ENCODE measurements at regions not wholly inside any gene's neighbourhood (a gene's known extent, or its start where the extent isn't known, plus 50 kb on each side); places are given as distances from the start of the nearest gene placed in this dataset.

DNA sequence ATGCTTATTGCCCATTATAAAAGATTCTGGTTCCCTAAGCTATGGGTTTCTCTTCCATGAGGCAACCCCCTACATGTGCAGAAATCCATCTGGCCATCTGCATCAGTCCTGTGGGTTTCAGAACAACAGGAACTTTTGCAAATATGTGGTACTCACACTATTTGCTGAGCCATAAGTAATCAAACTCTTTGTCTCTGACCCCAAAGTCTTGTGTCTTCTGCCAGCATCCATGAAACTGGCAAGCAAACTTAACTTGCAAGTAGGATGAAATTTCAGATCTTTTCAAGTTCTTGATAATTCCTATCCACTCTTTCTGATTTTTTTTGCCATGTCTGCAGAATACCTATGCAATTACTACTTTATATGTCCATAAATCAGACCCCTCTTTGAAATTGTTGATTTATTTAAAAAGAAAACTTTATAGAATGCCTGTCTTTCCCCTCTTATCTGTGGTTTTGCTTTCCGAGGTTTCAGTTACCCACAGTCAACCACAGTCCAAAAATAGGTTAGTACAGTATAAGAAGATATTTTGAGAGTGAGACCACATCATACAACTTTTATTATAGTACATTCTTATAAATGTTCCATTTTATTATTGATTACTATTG, 158.4 kb upstream of the IRX3 start:
- Histone ChIP-seq H3K36me3 (no peaks in the 10 kb centered on the region), H3K27me3 (no peaks in the 10 kb centered on the region), H3K9me3 (no peaks in the 10 kb centered on the region), H3K4me3 (no peak overlapping the region), H3K4me1 (ENCODE audit: insufficient read depth) (peaks cover 3% of the 10 kb centered on the region), H3K27ac (no peak overlapping the region)
- no peak for DNase-seq
- TF ChIP-seq, protein P1, sequence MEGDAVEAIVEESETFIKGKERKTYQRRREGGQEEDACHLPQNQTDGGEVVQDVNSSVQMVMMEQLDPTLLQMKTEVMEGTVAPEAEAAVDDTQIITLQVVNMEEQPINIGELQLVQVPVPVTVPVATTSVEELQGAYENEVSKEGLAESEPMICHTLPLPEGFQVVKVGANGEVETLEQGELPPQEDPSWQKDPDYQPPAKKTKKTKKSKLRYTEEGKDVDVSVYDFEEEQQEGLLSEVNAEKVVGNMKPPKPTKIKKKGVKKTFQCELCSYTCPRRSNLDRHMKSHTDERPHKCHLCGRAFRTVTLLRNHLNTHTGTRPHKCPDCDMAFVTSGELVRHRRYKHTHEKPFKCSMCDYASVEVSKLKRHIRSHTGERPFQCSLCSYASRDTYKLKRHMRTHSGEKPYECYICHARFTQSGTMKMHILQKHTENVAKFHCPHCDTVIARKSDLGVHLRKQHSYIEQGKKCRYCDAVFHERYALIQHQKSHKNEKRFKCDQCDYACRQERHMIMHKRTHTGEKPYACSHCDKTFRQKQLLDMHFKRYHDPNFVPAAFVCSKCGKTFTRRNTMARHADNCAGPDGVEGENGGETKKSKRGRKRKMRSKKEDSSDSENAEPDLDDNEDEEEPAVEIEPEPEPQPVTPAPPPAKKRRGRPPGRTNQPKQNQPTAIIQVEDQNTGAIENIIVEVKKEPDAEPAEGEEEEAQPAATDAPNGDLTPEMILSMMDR (IDR thresholded peaks at IDR 0.05), result no peak
- TF ChIP-seq EP300 (IDR thresholded peaks at IDR 0.05), result no peak
- no peak for TF ChIP-seq POLR2A (IDR thresholded peaks at IDR 0.05)
- intact Hi-C loops (cut with DNase I), result no loop called here
- WGBS, 3 donors, result 16 to 42% (median 31%) methylated on average over 1 of the region's 1 CpG

DNA sequence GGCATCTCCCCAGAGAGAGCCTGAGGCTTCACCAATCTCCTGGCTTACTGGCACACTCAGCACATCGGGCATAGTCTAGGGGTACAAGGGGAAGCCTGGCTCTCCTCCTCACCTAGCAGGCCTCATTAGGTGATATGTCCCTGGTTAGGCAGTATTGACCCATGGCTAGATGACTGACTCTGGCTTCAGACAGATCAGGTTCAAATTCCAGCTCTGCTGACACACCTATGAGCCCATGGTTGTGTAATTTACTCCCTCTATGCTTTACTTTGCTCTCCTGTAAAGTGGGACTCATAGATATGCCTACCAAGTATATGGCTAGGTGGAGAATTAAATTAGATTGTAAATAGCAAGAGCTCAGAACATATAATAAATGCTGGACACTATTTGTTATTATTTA, 157.3 kb upstream of the IRX3 start:
- WGBS, 3 donors, result 82 to 100% (median 86%) methylated on average over 1 of the region's 1 CpG
- Histone ChIP-seq H3K4me1 (ENCODE audit: insufficient read depth) (peaks cover 3% of the 10 kb centered on the region), H3K9me3 (no peaks in the 10 kb centered on the region), H3K4me3 (no peak overlapping the region), H3K36me3 (no peaks in the 10 kb centered on the region), H3K27me3 (no peaks in the 10 kb centered on the region), H3K27ac (no peak overlapping the region)
- intact Hi-C loops (cut with DNase I), result no loop called here
- DNase-seq, result no peak
- TF ChIP-seq POLR2A (IDR thresholded peaks at IDR 0.05), result no peak

DNA sequence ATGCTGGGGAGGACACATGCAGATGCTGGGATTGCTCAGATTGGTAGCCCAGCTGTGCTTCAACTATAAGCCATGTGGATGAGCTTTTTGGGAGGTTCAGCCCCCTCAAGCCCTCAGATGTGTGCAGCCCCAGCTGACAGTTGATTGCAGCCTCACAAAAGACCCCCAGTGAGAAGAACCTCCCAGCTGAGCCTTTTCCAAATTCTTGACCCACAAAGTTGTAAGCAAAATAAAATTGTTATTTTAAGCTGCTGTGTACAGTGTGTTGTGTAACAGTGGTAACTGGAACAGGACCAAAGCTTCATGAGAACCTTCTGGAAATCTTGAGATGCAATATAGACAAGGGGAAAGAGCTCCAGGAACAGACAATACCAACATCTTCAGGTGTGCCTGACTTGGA, 156.8 kb upstream of the IRX3 start:
- no peaks in the 10 kb centered on the region for H3K27me3 ChIP-seq
- H3K4me1 ChIP-seq (ENCODE audit: insufficient read depth), result peaks cover 3% of the 10 kb centered on the region
- DNase-seq, result no peak
- H3K4me3 ChIP-seq, result no peak overlapping the region
- H3K9me3 ChIP-seq, result no peaks in the 10 kb centered on the region
- H3K36me3 ChIP-seq, result no peaks in the 10 kb centered on the region
- TF ChIP-seq, protein P1 (IDR thresholded peaks at IDR 0.05), result no peak
- TF ChIP-seq EP300 (IDR thresholded peaks at IDR 0.05) (no peak), POLR2A (IDR thresholded peaks at IDR 0.05) (no peak)
- intact Hi-C loops (cut with DNase I), result no loop called here
- H3K27ac ChIP-seq, result no peak overlapping the region

DNA sequence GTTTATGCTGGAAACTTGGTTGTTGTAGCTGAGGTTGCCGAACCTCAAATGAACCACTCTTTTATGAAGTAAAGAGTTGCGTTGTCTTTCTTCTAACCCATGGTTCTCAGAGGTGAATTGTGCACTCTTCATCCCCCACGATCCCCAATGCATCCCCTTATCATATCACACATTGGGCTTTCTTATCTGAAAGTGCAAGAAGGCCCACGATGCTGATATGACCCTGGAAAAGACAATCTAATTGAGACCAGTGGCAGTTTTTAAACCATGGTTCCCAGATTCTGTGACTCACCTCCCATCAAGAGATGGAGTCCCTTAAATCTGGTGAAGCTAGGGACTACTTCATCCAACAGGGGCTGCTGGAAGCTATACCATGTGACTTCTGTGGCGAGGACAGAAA, 156.3 kb upstream of the IRX3 start:
- intact Hi-C loops (cut with DNase I), result no loop called here
- Histone ChIP-seq H3K36me3 (no peaks in the 10 kb centered on the region), H3K4me1 (ENCODE audit: insufficient read depth) (peaks cover 3% of the 10 kb centered on the region), H3K27me3 (no peaks in the 10 kb centered on the region), H3K9me3 (no peaks in the 10 kb centered on the region), H3K27ac (no peak overlapping the region), H3K4me3 (no peak overlapping the region)
- no peak for DNase-seq
- TF ChIP-seq EP300 (IDR thresholded peaks at IDR 0.05) (no peak), POLR2A (IDR thresholded peaks at IDR 0.05) (no peak)
- TF ChIP-seq, protein P1 (IDR thresholded peaks at IDR 0.05), result no peak
- 78 to 93% (median 79%) methylated on average over 5 of the region's 5 CpGs for WGBS, 3 donors

DNA sequence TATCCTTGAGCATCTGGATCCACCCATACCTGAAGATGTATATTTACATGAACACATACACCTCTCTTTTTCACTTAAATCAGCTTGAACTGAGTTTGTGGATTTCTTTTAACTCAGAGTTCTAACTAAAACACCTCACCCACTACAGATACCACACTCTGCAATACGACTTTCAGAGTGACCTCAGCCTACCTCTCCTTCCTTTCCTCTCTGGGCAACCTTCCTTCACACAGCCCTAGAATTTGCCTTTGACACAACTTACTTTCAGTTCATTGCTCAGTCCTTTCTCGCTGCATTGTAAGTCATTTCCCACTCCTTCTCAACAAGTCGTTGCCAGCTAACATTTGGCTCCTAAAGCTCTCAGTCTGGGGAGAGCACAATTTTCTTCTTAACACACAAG, 151.9 kb upstream of the IRX3 start:
- H3K4me1 ChIP-seq (ENCODE audit: insufficient read depth), result no peaks in the 10 kb centered on the region
- H3K27ac ChIP-seq, result no peak overlapping the region
- no peaks in the 10 kb centered on the region for H3K9me3 ChIP-seq
- intact Hi-C loops (cut with DNase I), result no loop called here
- 59 to 69% (median 59%) methylated on average over 3 of the region's 3 CpGs for WGBS, 3 donors
- no peaks in the 10 kb centered on the region for H3K36me3 ChIP-seq
- TF ChIP-seq, protein P1 (IDR thresholded peaks at IDR 0.05), result no peak
- TF ChIP-seq EP300 (IDR thresholded peaks at IDR 0.05) (no peak), POLR2A (IDR thresholded peaks at IDR 0.05) (no peak)
- H3K4me3 ChIP-seq, result no peak overlapping the region
- no peak for DNase-seq
- H3K27me3 ChIP-seq, result no peaks in the 10 kb centered on the region

Data from ovary (tissue), 7 donors.